ENCODE measurements at regions not wholly inside any gene's neighbourhood (a gene's known extent, or its start where the extent isn't known, plus 50 kb on each side); places are given as distances from the start of the nearest gene placed in this dataset.

DNA sequence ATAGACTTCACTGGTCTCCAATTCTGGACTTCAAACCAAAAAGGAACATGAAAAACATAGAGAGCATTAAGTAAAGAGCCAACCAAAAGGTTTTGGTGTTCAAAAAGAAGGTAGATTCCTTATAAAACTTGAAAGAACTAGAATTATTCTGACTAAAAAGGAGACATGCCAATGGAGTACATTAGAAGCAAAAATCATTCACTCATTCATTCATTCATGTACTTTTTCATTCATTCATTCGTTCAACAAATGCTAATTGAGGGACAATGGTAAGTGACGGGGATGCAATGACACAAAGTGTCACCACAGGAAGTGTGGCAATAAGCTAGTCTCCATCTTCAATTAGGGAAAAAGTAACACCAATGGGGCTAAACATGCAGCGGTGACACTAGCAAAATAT, 181.0 kb upstream of the ATP11B start:
- DNase-seq = no peak
- Mint-ChIP-seq H3K36me3 (no peaks in the 10 kb centered on the region), H3K4me3 (no peak overlapping the region), H3K4me1 (no peaks in the 10 kb centered on the region), H3K9me3 (no peaks in the 10 kb centered on the region), H3K27me3 (peaks cover 13% of the 10 kb centered on the region), H3K27ac (no peak overlapping the region)

DNA sequence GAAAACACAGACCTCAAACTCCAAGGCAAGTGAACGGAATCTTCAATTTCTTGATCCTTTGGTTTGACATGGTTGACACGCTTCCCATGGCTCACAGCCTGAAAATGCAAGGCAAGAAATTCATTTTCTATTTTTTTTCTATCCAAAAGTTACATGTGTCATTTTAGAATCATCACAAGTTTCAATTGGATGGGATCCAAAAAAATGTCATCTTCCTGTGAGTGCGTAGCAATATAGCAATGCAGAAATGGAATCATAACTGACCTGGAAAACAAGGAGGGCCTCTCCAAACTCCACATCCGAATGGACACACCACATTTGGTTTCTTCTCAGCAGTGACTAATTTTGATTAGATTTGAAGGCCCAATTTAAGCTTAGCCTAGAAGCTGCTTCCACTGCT, 175.8 kb upstream of the ATP11B start:
- DNase-seq = no peak
- no peaks in the 10 kb centered on the region for H3K36me3 Mint-ChIP-seq

DNA sequence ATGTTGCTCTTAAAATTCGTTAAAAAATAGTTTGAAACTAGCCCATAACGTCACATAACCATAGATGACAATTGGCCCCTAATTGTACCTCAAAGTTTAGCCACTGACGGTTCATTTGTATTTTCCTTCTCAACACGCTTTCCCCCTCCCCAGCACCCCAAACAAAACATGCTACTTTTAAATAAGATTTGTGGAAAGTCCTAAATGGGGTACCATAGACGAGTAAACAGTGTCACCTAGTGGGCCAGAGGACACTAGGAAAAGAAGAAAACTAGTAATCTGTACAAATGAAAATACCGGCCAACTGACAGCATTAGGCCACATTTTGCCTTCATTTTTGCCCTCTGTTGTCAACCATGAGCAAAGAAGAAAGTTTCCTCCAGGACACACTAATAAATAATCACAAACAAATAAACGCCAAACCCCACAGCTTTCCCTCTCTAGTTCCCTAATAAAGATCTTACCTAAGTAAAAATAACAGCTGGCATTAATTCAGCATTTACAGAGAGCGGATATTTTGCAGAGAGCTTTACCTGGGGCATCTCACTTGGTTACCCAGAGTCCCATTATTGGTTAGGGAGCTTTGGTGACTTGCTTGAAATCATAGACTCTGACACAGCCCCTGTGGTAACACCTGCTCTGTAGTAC, 175.1 kb upstream of the ATP11B start:
- Mint-ChIP-seq H3K27ac (no peak overlapping the region), H3K27me3 (peaks cover 17% of the 10 kb centered on the region), H3K36me3 (no peaks in the 10 kb centered on the region), H3K4me3 (no peak overlapping the region), H3K9me3 (no peaks in the 10 kb centered on the region), H3K4me1 (no peaks in the 10 kb centered on the region)
- DNase-seq = no peak

More for the DNA sequence above, 175.8 kb upstream of the ATP11B start:
- Mint-ChIP-seq H3K27me3 (peaks cover 17% of the 10 kb centered on the region), H3K27ac (no peak overlapping the region), H3K4me3 (no peak overlapping the region), H3K4me1 (no peaks in the 10 kb centered on the region), H3K9me3 (no peaks in the 10 kb centered on the region)

DNA sequence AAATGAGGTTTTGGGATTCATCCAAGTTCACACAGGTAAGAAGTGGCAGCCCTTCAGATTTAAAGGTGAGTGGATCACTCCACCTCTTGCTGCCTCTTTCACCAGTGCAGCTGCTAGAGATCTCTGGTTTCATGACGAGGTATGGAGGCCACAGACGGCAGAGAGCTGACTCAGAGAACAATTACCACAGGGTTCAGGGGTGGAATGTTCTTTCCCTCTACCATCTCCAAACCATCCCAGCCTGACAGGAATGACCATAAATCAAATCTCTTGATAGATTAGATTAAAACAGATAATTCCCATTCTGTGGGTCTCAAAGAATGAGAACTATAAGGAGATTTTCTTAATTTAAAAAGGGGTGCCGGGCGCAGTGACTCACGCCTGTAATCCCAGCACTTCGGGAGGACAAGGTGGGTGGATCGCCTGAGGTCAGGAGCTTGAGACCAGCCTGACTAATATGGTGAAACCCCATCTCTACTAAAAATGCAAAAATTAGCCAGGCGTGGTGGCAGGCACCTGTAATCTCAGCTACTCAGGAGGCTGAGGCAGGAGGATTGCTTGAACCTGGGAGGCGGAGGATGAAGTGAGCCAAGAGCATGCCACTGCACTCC, 174.2 kb upstream of the ATP11B start:
- Mint-ChIP-seq H3K36me3 (no peaks in the 10 kb centered on the region), H3K4me3 (no peak overlapping the region), H3K4me1 (no peaks in the 10 kb centered on the region), H3K27ac (no peak overlapping the region), H3K9me3 (no peaks in the 10 kb centered on the region), H3K27me3 (peaks cover 13% of the 10 kb centered on the region)
- DNase-seq = no peak

DNA sequence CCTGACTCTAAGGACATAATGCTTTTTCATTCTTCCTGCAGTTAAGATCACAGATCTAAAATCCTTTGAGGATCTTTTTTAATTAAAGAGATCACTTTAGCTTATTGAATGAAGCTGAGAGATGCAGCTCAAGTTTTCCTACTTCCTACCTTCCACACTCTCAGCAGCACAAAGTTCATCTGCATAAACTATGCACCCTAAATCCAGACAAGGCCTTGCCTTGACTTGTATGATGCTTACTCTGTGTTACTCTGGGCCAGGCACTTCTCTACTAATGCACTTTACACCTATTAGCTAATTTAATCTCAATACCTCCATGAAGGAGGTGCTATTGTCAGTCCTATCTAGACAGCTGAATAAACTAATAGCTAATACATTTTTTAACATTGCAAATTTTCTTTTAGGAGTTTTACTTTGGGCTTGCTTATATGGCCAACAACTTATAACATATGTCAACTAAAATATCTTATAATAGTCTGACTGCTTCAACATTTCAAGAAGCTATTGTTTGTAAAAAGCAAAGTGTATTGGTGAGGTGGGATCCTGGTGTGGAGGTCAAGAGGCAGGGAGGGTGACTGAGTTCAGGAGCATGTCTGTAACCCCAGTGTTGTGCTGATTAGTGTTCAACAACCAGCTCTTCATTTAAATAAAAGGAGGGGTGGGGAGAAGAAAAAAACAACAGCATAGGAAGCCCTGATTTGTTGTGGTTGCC, 172.4 kb upstream of the ATP11B start:
- Mint-ChIP-seq H3K36me3 (no peaks in the 10 kb centered on the region), H3K27ac (no peak overlapping the region), H3K4me3 (no peak overlapping the region), H3K4me1 (no peaks in the 10 kb centered on the region), H3K27me3 (peaks cover 18% of the 10 kb centered on the region), H3K9me3 (no peaks in the 10 kb centered on the region)
- DNase-seq = no peak

DNA sequence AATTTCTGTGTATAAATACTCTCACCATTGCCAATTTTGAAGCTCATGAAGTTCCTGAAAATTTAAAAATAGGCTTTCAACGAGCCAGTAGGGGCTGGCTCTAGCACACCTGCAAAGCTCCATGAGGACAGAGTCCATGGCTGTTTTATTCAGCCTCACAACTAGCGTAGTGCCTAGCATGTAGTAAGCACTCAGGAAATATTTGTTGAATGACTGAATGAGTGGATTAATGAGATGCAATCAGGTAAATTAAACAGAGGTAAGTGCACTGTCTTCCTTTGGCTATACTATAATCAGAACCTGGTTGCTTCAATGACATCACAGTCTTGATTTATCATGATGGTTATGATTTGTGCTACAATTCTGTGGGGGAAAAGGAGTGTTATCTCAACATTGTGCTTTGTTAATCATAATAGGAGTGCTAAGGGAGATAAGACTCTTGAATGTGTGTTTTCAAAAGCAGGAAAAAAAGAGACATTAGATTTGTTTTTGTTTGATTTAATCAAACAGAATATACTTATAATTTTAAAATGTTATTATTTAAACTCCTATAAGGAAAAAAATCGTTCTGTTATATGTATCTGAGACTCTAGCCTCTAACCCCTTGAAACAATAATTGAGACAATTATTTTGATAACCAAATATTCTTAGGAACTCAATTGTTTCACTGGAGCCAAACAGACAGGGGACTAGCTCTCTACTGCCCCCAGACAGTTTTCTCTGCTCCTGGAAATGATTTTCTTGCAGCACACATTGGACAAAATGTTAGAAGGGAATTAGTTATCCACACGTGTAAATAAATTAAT, 171.7 kb upstream of the ATP11B start:
- no peak overlapping the region for H3K4me3 Mint-ChIP-seq
- no peak for DNase-seq
- H3K9me3 Mint-ChIP-seq = no peaks in the 10 kb centered on the region
- H3K36me3 Mint-ChIP-seq = no peaks in the 10 kb centered on the region
- peaks cover 18% of the 10 kb centered on the region for H3K27me3 Mint-ChIP-seq
- H3K4me1 Mint-ChIP-seq = no peaks in the 10 kb centered on the region
- H3K27ac Mint-ChIP-seq = no peak overlapping the region

DNA sequence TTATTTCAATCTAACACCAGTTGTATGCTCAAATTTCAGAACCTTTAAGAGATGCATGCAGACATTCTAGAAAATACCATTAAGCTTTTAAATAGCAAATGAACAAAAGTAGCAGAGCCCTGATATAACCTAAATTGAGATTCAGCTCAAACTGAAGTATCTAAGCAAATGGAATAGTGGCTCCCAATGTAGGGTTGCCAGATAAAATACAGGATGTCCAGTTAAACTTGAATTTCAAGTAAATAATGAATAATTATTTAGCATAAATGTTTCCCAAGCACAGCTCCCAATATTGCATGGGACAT, 171.1 kb upstream of the ATP11B start:
- no peaks in the 10 kb centered on the region for H3K9me3 Mint-ChIP-seq
- H3K36me3 Mint-ChIP-seq = no peaks in the 10 kb centered on the region
- DNase-seq = no peak
- H3K4me1 Mint-ChIP-seq = no peaks in the 10 kb centered on the region
- H3K27me3 Mint-ChIP-seq = peaks cover 16% of the 10 kb centered on the region
- H3K4me3 Mint-ChIP-seq = no peak overlapping the region
- no peak overlapping the region for H3K27ac Mint-ChIP-seq

DNA sequence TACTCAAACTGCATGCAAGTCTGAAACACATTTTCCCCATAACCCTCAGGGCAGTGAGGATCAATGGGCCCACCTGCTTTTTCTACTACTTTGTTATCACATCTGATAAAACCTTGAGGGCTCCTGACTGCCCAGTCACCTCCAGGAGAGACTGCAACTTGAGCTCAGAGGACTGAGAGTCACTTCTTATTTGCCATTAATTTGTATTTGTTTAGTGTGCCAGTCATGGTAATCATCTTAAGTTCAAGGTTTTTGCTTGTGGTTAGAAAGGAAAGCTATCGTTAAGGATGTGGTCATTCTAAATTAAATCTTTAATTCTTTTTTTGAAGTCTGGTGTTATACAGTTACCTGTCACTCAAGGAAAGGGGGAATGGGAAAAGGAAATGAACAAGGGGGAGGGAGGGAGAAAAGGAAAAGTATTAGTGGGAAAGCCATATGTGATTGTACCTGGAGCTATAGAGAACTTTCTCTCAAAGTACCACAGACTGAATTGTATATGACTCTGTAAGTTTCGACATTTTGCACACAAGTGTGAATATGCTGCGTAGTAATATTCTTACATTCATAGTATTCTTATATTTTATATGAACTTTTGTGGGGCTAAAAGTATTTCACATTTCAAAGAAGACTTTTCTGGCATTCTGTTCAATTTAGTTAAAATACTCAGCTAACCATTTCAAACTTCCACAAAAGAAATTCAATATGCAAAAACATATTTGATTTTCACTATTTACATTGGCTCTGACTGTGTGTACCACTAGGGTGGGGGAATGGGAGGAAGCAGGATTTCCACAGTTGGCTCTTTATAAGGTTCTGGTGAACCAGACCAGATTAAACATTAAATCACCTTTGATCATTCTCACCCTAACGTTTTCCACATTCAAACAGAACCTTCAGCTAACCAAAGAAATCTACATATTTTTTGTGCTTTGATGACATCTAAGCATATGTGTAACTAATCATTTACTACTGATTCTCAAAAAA, 166.5 kb upstream of the ATP11B start:
- no peaks in the 10 kb centered on the region for H3K9me3 Mint-ChIP-seq
- no peak overlapping the region for H3K4me3 Mint-ChIP-seq
- DNase-seq = no peak
- H3K4me1 Mint-ChIP-seq = no peaks in the 10 kb centered on the region
- H3K27ac Mint-ChIP-seq = no peak overlapping the region
- no peaks in the 10 kb centered on the region for H3K36me3 Mint-ChIP-seq
- peaks cover 7% of the 10 kb centered on the region for H3K27me3 Mint-ChIP-seq

DNA sequence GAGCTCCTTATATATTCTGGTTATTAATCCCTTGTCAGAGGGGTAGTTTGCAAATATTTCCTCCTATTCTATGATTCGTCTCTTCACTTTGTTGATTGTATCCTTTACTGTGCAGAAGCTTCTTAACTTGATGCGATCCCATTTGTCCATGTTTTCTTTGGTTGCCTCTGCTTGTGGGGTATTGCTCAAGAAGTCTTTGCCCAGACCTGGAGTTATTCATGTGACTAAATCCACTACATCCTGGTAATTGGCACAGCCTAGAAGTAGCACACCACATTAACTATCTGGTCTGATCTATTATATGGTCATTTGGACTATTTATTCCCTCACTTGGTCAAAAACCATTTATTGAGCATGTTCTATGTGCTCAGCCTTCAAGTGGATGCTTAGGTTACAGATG, 164.8 kb upstream of the ATP11B start:
- Mint-ChIP-seq H3K27ac (no peak overlapping the region), H3K4me1 (no peaks in the 10 kb centered on the region), H3K9me3 (no peaks in the 10 kb centered on the region)

DNA sequence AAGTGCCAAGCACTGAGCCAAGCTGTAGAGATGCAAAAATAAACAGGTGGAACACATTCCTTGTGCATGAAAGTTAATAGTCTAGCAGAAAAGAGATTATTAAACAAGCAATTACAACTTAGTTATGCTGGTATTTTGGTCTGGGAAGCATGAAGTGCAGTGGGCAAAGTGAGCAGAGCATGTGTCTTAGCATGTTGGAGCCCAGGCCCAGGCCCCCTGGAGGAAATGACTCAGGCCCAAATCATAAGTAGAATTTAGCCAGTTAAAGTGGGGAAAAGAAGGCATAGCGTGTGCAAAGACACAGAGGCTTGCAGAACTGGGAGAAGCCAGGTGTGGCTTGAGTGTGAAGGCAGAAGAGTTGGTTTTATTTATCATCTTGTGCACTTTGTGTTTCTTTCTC, 163.8 kb upstream of the ATP11B start:
- no peaks in the 10 kb centered on the region for H3K9me3 Mint-ChIP-seq
- H3K27me3 Mint-ChIP-seq = peaks cover 7% of the 10 kb centered on the region
- no peak overlapping the region for H3K27ac Mint-ChIP-seq
- H3K4me1 Mint-ChIP-seq = no peaks in the 10 kb centered on the region
- no peak overlapping the region for H3K4me3 Mint-ChIP-seq
- no peak for DNase-seq
- H3K36me3 Mint-ChIP-seq = no peaks in the 10 kb centered on the region

More for the DNA sequence above, 164.8 kb upstream of the ATP11B start:
- DNase-seq = no peak
- H3K27me3 Mint-ChIP-seq = peaks cover 7% of the 10 kb centered on the region
- H3K36me3 Mint-ChIP-seq = no peaks in the 10 kb centered on the region
- no peak overlapping the region for H3K4me3 Mint-ChIP-seq

DNA sequence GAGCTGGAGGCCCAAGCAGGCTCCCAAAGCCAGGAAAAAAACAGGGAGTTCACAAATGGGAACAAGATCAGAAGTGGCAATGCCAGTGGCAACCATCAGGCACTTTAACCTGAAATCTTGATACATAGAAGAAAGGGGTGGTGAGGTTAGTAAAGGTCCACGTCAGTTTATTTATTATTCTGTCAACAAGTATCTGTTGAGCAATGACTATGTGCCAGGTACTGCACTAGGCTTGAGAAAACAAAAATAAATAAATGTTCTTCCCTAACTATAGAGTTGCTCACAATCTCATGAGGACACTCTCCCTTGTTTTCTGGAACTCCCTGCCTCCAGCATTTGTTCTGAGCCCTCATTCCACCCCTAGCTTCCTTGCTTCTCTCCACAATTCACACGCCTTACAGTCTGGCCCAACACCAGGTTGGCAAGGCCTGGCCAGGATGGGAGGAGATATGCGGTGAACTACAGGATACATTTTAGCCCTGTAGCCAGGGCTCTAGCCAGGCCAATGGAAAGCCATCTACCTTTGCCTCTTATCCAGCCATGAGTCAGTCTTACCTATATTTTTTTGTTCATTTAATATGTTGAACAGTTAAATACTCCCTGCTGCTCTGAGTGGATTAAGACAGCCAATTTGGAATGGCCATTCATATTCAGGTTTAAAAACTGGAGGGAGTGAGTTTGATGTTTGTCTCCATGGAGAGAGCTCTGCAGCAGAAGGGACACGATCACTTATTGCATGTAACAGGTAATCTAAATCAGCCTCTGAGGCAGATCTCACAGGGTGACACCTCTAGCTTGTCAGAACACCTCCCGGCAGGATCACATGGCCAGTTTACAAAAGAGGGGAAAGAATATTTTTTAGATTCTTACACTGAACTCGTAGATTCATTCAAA, 161.9 kb upstream of the ATP11B start:
- Mint-ChIP-seq H3K36me3 (no peaks in the 10 kb centered on the region), H3K27ac (no peak overlapping the region), H3K9me3 (no peaks in the 10 kb centered on the region), H3K4me3 (no peak overlapping the region), H3K4me1 (no peaks in the 10 kb centered on the region), H3K27me3 (peaks cover 12% of the 10 kb centered on the region)
- no peak for DNase-seq

DNA sequence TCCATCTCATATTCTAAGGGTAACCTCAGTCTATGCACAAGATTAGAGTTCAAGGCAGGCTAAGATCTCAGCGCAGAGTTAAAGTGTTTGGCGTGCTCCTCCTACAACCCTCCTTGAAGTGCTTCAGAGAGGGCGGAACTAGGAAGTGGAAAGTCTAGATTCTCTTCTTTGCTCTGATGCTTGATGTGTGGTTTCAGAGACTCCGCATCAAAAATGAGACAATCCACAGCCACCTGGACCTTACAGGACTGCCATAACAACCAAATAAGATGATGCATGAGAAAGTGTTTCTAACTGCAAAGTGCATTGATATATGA, 161.3 kb upstream of the ATP11B start:
- Mint-ChIP-seq H3K27me3 (peaks cover 14% of the 10 kb centered on the region), H3K27ac (no peak overlapping the region), H3K9me3 (no peaks in the 10 kb centered on the region), H3K4me3 (no peak overlapping the region), H3K36me3 (no peaks in the 10 kb centered on the region), H3K4me1 (no peaks in the 10 kb centered on the region)
- no peak for DNase-seq

DNA sequence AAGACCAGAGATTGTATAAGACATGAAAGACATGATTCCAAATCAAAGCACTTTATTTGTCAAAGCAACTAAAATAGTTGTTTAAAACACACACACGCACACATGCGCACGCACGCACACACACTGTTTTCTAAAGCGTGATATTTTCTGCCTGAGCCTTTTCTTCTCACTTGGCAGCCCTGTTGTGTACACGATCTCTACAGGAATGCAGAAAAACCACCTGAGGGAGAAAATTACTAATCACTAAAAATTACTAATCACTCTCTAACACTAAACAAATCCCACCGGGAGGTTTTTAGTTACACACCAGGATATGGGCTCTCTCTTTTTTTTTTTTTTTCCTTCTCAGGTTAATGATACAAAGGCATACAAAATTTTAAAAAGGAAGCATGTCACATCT, 160.1 kb upstream of the ATP11B start:
- no peak overlapping the region for H3K27ac Mint-ChIP-seq

DNA sequence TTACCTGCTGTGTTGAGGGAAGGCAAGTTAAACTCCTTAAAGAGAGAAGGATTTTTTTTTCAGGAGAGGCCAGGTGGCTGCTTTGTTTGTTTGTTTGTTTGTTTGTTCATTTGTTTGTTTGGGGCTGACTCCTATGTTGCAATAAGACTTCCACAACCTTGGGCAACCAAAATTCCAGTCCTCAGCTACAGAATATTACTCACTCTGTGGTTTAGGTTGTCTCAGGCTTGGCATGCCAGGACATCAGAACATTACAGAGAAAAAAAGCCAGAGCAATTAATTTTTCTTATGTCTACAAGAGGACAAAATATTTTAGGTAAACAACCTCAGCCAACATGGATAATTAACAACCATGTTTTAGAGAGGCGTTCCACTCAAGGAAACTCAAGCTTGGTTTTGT, 156.7 kb upstream of the ATP11B start:
- H3K27ac Mint-ChIP-seq = no peak overlapping the region
- no peak overlapping the region for H3K4me3 Mint-ChIP-seq
- no peaks in the 10 kb centered on the region for H3K4me1 Mint-ChIP-seq
- DNase-seq = no peak
- H3K36me3 Mint-ChIP-seq = no peaks in the 10 kb centered on the region
- H3K9me3 Mint-ChIP-seq = no peaks in the 10 kb centered on the region
- H3K27me3 Mint-ChIP-seq = peaks cover 28% of the 10 kb centered on the region

More for the DNA sequence above, 160.1 kb upstream of the ATP11B start:
- Mint-ChIP-seq H3K4me3 (no peak overlapping the region), H3K27me3 (peaks cover 16% of the 10 kb centered on the region), H3K9me3 (no peaks in the 10 kb centered on the region), H3K36me3 (no peaks in the 10 kb centered on the region), H3K4me1 (no peaks in the 10 kb centered on the region)
- no peak for DNase-seq

All from activated naive CD8-positive, alpha-beta T cell treated with anti-CD3 and anti-CD28 coated beads for 36 hours (primary cell).